ENCODE measurements at regions not wholly inside any gene's neighbourhood (a gene's known extent, or its start where the extent isn't known, plus 50 kb on each side); places are given as distances from the start of the nearest gene placed in this dataset.

DNA sequence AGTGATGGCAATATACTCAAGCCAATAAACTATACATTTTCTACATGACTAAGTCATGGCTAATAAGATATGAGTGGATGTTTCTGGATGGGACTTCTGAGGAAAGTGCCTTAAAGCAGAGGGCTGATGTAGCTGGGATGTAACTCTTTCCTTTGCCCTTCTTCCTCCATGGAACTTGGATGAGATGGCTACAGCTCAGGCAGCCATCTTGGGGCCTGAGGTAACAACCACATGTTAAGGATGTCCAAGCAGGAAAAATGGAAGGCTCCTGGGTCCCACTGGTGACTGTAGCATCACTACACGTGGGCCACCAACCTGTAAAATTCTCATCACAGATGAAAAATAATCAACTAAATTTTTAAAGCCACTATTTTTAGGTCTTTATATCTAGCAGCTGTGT, 54.4 kb upstream of the GRIP1 start:
- H3K9me3 Mint-ChIP-seq = no peaks in the 10 kb centered on the region
- POLR2A ChIA-PET = no interaction called here
- peaks cover 1% of the 10 kb centered on the region for H3K27me3 Mint-ChIP-seq
- CTCF ChIA-PET = no interaction called here
- H3K4me1 Mint-ChIP-seq = peaks cover 1% of the 10 kb centered on the region
- intact Hi-C loops (cut with micrococcal nuclease) = no loop called here
- TF ChIP-seq, protein P1, sequence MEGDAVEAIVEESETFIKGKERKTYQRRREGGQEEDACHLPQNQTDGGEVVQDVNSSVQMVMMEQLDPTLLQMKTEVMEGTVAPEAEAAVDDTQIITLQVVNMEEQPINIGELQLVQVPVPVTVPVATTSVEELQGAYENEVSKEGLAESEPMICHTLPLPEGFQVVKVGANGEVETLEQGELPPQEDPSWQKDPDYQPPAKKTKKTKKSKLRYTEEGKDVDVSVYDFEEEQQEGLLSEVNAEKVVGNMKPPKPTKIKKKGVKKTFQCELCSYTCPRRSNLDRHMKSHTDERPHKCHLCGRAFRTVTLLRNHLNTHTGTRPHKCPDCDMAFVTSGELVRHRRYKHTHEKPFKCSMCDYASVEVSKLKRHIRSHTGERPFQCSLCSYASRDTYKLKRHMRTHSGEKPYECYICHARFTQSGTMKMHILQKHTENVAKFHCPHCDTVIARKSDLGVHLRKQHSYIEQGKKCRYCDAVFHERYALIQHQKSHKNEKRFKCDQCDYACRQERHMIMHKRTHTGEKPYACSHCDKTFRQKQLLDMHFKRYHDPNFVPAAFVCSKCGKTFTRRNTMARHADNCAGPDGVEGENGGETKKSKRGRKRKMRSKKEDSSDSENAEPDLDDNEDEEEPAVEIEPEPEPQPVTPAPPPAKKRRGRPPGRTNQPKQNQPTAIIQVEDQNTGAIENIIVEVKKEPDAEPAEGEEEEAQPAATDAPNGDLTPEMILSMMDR (IDR thresholded peaks at IDR 0.05) = no peak
- no peak for ATAC-seq (ENCODE audit: low read depth)
- H3K27ac Mint-ChIP-seq = no peak overlapping the region
- H3K36me3 Mint-ChIP-seq (ENCODE audit: low read depth) = no peaks in the 10 kb centered on the region
- DNase-seq = no peak
- no peak overlapping the region for H3K4me3 Mint-ChIP-seq

- ChIA-PET POLR2A (no interaction called here), CTCF (no interaction called here)
- Mint-ChIP-seq H3K9me3 (no peaks in the 10 kb centered on the region), H3K36me3 (ENCODE audit: low read depth) (no peaks in the 10 kb centered on the region), H3K27me3 (peaks cover 1% of the 10 kb centered on the region), H3K27ac (no peak overlapping the region), H3K4me1 (no peaks in the 10 kb centered on the region), H3K4me3 (no peak overlapping the region)
- no peak for DNase-seq
- intact Hi-C loops (cut with micrococcal nuclease) = no loop called here
- ATAC-seq (ENCODE audit: low read depth) = no peak
- TF ChIP-seq, protein P1 (IDR thresholded peaks at IDR 0.05) = no peak
Observed at GRCh38 chr12:66733839-66734238, 55.0 kb upstream of the GRIP1 start.

DNA sequence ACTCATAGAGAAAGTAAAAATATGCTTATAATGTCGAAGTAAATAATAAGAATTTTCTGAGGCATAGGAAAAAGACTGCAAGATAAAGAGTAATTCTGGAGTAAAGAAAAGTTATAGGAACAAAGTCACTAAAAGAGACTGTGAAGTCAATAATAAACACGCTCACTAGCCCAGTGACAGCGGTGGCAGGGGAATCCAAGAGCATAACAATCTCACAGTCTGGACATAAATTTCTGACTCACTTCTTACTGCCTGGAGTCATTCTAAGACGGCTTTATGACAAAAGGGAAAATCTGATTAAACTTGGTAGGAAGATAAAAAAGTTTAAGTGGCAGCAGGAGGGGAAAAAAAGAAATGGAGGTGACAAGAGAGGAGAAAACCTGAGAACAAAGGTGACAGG, 56.4 kb upstream of the GRIP1 start:
- no peak overlapping the region for H3K4me3 Mint-ChIP-seq
- H3K4me1 Mint-ChIP-seq = no peaks in the 10 kb centered on the region
- ATAC-seq (ENCODE audit: low read depth) (no peak), DNase-seq (no peak)
- TF ChIP-seq, protein P1 (IDR thresholded peaks at IDR 0.05) = no peak
- H3K9me3 Mint-ChIP-seq = no peaks in the 10 kb centered on the region
- POLR2A ChIA-PET = no interaction called here
- CTCF ChIA-PET = no interaction called here
- H3K27ac Mint-ChIP-seq = no peak overlapping the region
- intact Hi-C loops (cut with micrococcal nuclease) = no loop called here
- H3K27me3 Mint-ChIP-seq = peaks cover 8% of the 10 kb centered on the region
- H3K36me3 Mint-ChIP-seq (ENCODE audit: low read depth) = no peaks in the 10 kb centered on the region

DNA sequence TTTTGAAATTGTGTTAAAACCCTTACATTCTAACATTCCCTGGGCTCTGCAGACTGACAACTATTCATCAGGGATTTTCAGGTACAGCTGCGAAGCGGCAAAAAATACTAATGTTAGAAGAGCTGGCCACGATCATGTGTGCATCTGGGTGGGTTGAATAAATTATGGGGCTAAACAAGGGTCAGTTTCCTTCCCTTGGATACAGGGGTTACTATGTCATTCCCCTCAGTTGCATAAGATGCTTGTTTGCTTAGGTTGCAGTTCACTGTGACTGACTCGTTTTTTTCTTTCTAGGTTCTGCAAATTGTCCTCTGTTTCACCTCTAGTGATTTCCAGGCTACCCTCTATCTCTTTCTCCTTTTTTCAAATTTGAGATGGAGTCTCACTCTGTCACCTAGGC, 58.1 kb upstream of the GRIP1 start:
- no peak for ATAC-seq (ENCODE audit: low read depth)
- H3K27me3 Mint-ChIP-seq = peaks cover 8% of the 10 kb centered on the region
- H3K27ac Mint-ChIP-seq = no peak overlapping the region
- intact Hi-C loops (cut with micrococcal nuclease) = no loop called here
- DNase-seq = no peak
- H3K4me1 Mint-ChIP-seq = peaks cover under 1% of the 10 kb centered on the region
- CTCF ChIA-PET = no interaction called here
- POLR2A ChIA-PET = no interaction called here
- no peaks in the 10 kb centered on the region for H3K9me3 Mint-ChIP-seq
- no peaks in the 10 kb centered on the region for H3K36me3 Mint-ChIP-seq (ENCODE audit: low read depth)
- no peak overlapping the region for H3K4me3 Mint-ChIP-seq
- TF ChIP-seq, protein P1 (IDR thresholded peaks at IDR 0.05) = no peak

GRCh38 chr12:66739266-66739665, 60.4 kb upstream of the GRIP1 start:
- Mint-ChIP-seq H3K9me3 (no peaks in the 10 kb centered on the region), H3K27ac (no peak overlapping the region), H3K4me3 (no peak overlapping the region), H3K27me3 (peaks cover 6% of the 10 kb centered on the region), H3K4me1 (peaks cover 16% of the 10 kb centered on the region), H3K36me3 (ENCODE audit: low read depth) (no peaks in the 10 kb centered on the region)
- no peak for DNase-seq
- TF ChIP-seq, protein P1 (IDR thresholded peaks at IDR 0.05) = no peak
- intact Hi-C loops (cut with micrococcal nuclease) = no loop called here
- ChIA-PET POLR2A (no interaction called here), CTCF (no interaction called here)
- no peak for ATAC-seq (ENCODE audit: low read depth)
